ENCODE measurements at regions not wholly inside any gene's neighbourhood (a gene's known extent, or its start where the extent isn't known, plus 50 kb on each side); places are given as distances from the start of the nearest gene placed in this dataset.

GRCh38 chr13:21883713-21884112, 212.8 kb downstream of the FGF9 start:
- TF ChIP-seq CTCF (IDR thresholded peaks at IDR 0.05) (no peak), POLR2AphosphoS5 (IDR thresholded peaks at IDR 0.05; ENCODE audit: low read depth, low read length) (no peak), REST (IDR thresholded peaks at IDR 0.05; ENCODE audit: insufficient read depth in 1 of 2, low read depth in 2 of 2, low read length in 1 of 2) (no peak), TCF7L2 (IDR thresholded peaks at IDR 0.05; ENCODE audit: low read depth, low read length) (no peak)
